Activated naive CD4-positive, alpha-beta T cell treated with anti-CD3 and anti-CD28 coated beads for 36 hours (primary cell): ENCODE measurements at regions not wholly inside any gene's neighbourhood (a gene's known extent, or its start where the extent isn't known, plus 50 kb on each side); places are given as distances from the start of the nearest gene placed in this dataset.
"Not testable (repeated sequence)": the region's sequence is repeated elsewhere in the genome, so short reads cannot be mapped to it uniquely, and the experiment has no call there.

Source experiments
- CTCF ChIA-PET: fragments of 350-600 bp; sonication (Branson Sonifier 250); formaldehyde crosslinking; loops from one replicate; lab custom pipeline; 2021; ENCODE audit warnings: antibody characterized with exemption; lab: Charles Lee
- DNase-seq: peaks from one replicate; pipeline ENCODE4 v3.0.0-alpha.2; 2020
- H3K27ac Mint-ChIP-seq: one replicate; pipeline ENCODE4 v1.8.0; 2021; ENCODE audit warnings: mild to moderate bottlenecking, mixed read lengths
- H3K27me3 Mint-ChIP-seq: one replicate; pipeline ENCODE4 v1.8.0; 2021; ENCODE audit warnings: low read depth, mixed read lengths
- H3K36me3 Mint-ChIP-seq: one replicate; pipeline ENCODE4 v1.8.0; 2021; ENCODE audit warnings: low read depth, mixed read lengths
- H3K4me1 Mint-ChIP-seq: one replicate; pipeline ENCODE4 v1.8.0; 2021; ENCODE audit warnings: low read depth, mixed read lengths
- H3K4me3 Mint-ChIP-seq: one replicate; pipeline ENCODE4 v1.8.0; 2021; ENCODE audit warnings: mild to moderate bottlenecking, moderate library complexity, mixed read lengths
- H3K9me3 Mint-ChIP-seq: one replicate; pipeline ENCODE4 v1.8.0; 2021; ENCODE audit warnings: mixed read lengths
- intact Hi-C: fragments of 100-400 bp; cut with micrococcal nuclease; formaldehyde crosslinking; loops from one replicate; pipeline ENCODE4 v1.15.1; 2023

- no peak for DNase-seq
- intact Hi-C loops, result no loop called here
- H3K36me3 Mint-ChIP-seq, result no peaks in the 10 kb centered on the region
- CTCF ChIA-PET, result no interaction called here
- H3K27me3 Mint-ChIP-seq, result no peaks in the 10 kb centered on the region
- no peaks in the 10 kb centered on the region for H3K4me1 Mint-ChIP-seq
- H3K4me3 Mint-ChIP-seq, result no peak overlapping the region
- no peak overlapping the region for H3K27ac Mint-ChIP-seq
- H3K9me3 Mint-ChIP-seq, result peaks cover 1% of the 10 kb centered on the region
These were observed 758.1 kb downstream of the RAPGEF2 start for GRCh38 chr4:159860945-159861344.

DNA sequence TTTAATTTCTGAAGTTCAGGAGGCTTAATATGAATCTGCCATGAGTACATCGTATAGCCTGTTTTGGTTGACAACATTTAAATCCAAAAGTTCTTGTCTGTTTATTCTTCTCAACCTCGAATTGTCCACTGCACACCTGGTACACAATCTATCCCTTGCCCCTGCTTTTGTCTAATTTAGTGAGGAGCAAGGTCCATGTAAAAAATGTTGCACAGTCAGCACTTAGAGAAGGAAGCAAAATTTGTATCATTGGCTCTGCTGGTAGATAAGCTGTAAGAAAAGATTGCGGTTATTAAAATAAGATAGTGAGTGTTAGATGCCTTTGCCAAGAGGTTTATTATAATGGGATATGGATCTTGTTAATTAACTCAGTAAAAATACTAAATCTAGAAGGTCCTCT, 761.5 kb downstream of the RAPGEF2 start:
- H3K36me3 Mint-ChIP-seq, result no peaks in the 10 kb centered on the region
- H3K4me1 Mint-ChIP-seq, result no peaks in the 10 kb centered on the region
- H3K9me3 Mint-ChIP-seq, result peaks cover 4% of the 10 kb centered on the region
- CTCF ChIA-PET, result no interaction called here
- intact Hi-C loops, result no loop called here
- no peak overlapping the region for H3K4me3 Mint-ChIP-seq
- no peak overlapping the region for H3K27ac Mint-ChIP-seq
- H3K27me3 Mint-ChIP-seq, result no peaks in the 10 kb centered on the region
- no peak for DNase-seq

- CTCF ChIA-PET, result no interaction called here
- no peaks in the 10 kb centered on the region for H3K27me3 Mint-ChIP-seq
- intact Hi-C loops, result no loop called here
These were observed 764.8 kb downstream of the RAPGEF2 start for GRCh38 chr4:159867673-159868072.

DNA sequence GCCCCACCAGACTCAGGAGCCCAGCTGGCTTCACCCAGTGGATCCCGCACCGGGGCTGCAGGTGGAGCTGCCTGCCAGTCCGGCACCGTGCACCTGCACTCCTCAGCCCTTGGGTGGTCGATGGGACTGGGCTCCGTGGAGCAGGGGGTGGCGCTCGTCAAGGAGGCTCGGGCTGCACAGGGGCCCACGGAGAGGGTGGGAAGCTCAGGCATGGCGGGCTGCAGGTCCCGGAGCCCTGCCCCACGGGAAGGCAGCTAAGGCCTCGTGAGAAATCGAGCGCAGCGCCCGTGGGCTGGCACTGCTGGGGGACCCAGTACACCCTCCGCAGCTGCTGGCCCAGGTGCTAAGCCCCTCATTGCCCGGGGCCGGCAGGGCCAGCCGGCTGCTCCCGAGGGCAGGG, 766.1 kb downstream of the RAPGEF2 start:
- H3K27ac Mint-ChIP-seq, intact Hi-C loops, DNase-seq, H3K9me3 Mint-ChIP-seq, H3K4me1 Mint-ChIP-seq, H3K36me3 Mint-ChIP-seq, CTCF ChIA-PET, H3K4me3 Mint-ChIP-seq, H3K27me3 Mint-ChIP-seq: not testable (repeated sequence)

More at GRCh38 chr4:159867673-159868072, 764.8 kb downstream of the RAPGEF2 start:
- Mint-ChIP-seq H3K36me3 (no peaks in the 10 kb centered on the region), H3K9me3 (peaks cover 5% of the 10 kb centered on the region), H3K4me1 (no peaks in the 10 kb centered on the region), H3K27ac (no peak overlapping the region), H3K4me3 (no peak overlapping the region)
- no peak for DNase-seq

DNA sequence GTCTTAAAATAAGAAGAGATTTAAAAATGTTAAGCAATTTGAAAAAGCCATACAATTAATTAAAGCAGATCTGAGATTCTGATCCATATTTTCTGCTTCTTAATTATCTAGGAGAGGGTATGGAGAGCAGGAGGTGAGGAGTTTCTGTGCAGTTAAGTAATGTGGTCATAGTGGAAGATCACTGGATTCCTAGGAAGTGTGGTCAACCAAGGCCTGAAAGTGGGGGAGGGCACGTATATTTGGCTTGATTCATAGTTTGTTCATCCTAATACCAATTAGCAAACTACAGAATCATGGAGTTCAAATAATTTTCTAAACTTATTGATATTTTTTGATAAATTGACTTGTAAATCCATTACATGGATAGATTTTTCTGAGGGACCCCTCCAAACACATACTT, 768.3 kb downstream of the RAPGEF2 start:
- H3K27me3 Mint-ChIP-seq, result no peaks in the 10 kb centered on the region
- DNase-seq, result no peak
- no peak overlapping the region for H3K27ac Mint-ChIP-seq
- CTCF ChIA-PET, result interaction anchor here (0.7 kb wide), 1 partner anchor 1430 kb away, joined by 4 read pairs; no protein-coding TSS in a partner anchor
- intact Hi-C loops, result no loop called here
- no peaks in the 10 kb centered on the region for H3K36me3 Mint-ChIP-seq
- no peak overlapping the region for H3K4me3 Mint-ChIP-seq
- H3K9me3 Mint-ChIP-seq, result peaks cover 5% of the 10 kb centered on the region
- no peaks in the 10 kb centered on the region for H3K4me1 Mint-ChIP-seq

GRCh38 chr4:159881158-159881557, 778.3 kb downstream of the RAPGEF2 start:
- Mint-ChIP-seq H3K27ac (no peak overlapping the region), H3K27me3 (no peaks in the 10 kb centered on the region), H3K4me3 (no peak overlapping the region), H3K4me1 (no peaks in the 10 kb centered on the region), H3K36me3 (no peaks in the 10 kb centered on the region), H3K9me3 (no peaks in the 10 kb centered on the region)
- CTCF ChIA-PET, result no interaction called here
- no peak for DNase-seq
- intact Hi-C loops, result no loop called here

- Mint-ChIP-seq H3K4me1 (no peaks in the 10 kb centered on the region), H3K36me3 (no peaks in the 10 kb centered on the region), H3K4me3 (no peak overlapping the region), H3K27me3 (no peaks in the 10 kb centered on the region), H3K27ac (no peak overlapping the region), H3K9me3 (no peaks in the 10 kb centered on the region)
- CTCF ChIA-PET, result no interaction called here
- intact Hi-C loops, result no loop called here
- DNase-seq, result no peak
These were observed 782.1 kb downstream of the RAPGEF2 start for GRCh38 chr4:159884989-159885388.

DNA sequence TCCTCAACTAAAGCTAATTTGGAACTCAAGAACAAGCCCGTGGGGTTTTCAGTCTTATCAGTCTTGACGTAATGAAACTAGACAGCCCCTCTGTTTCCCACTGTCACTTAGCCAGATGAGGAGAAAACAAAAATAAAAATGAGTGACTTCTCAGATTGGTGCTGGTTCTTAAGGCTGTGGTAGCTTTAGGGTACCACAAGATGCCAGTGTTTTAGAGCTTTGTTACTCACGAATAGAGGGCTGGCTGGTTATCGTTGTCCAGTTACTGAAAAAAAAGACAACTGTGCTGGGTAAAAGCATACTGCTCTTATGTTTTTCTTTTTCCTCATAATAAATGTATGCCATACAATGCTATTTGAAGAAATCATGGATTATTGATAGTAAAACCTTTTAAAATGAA, 796.7 kb downstream of the RAPGEF2 start:
- intact Hi-C loops, result no loop called here
- Mint-ChIP-seq H3K4me3 (no peak overlapping the region), H3K4me1 (no peaks in the 10 kb centered on the region), H3K9me3 (peaks cover 2% of the 10 kb centered on the region), H3K27ac (no peak overlapping the region), H3K27me3 (no peaks in the 10 kb centered on the region), H3K36me3 (no peaks in the 10 kb centered on the region)
- CTCF ChIA-PET, result no interaction called here
- DNase-seq, result no peak

GRCh38 chr4:159900562-159900961, 797.7 kb downstream of the RAPGEF2 start:
- CTCF ChIA-PET, result no interaction called here
- intact Hi-C loops, result no loop called here
- no peak overlapping the region for H3K4me3 Mint-ChIP-seq
- H3K4me1 Mint-ChIP-seq, result no peaks in the 10 kb centered on the region
- DNase-seq, result no peak
- H3K27ac Mint-ChIP-seq, result no peak overlapping the region
- no peaks in the 10 kb centered on the region for H3K36me3 Mint-ChIP-seq
- peaks cover 2% of the 10 kb centered on the region for H3K9me3 Mint-ChIP-seq
- no peaks in the 10 kb centered on the region for H3K27me3 Mint-ChIP-seq

- intact Hi-C loops, result no loop called here
- DNase-seq, result no peak
- no peaks in the 10 kb centered on the region for H3K27me3 Mint-ChIP-seq
These were observed 799.8 kb downstream of the RAPGEF2 start for GRCh38 chr4:159902648-159903047.

DNA sequence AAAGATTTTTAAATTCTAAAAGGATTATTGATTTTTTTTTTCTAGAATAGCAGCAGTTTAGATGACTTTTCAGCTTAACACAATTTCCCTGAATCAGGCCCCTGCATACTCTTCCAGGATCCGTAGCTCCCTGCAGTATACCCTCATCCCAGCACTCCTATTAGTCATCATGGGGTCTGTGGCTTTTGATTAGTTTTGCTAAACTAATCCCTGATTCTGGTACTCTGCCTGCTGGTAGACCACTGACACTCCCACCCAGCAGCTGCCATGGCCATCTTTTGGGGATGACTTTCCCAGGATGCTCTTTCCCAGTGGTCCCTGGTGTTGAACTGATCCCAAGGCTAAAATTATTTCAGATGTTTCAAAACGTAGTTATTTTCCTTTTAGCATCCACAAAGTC, 802.0 kb downstream of the RAPGEF2 start:
- Mint-ChIP-seq H3K27me3 (no peaks in the 10 kb centered on the region), H3K36me3 (no peaks in the 10 kb centered on the region), H3K4me1 (no peaks in the 10 kb centered on the region), H3K9me3 (no peaks in the 10 kb centered on the region), H3K27ac (no peak overlapping the region), H3K4me3 (no peak overlapping the region)
- no peak for DNase-seq
- CTCF ChIA-PET, result no interaction called here
- intact Hi-C loops, result no loop called here

More at GRCh38 chr4:159902648-159903047, 799.8 kb downstream of the RAPGEF2 start:
- no peaks in the 10 kb centered on the region for H3K36me3 Mint-ChIP-seq
- no peak overlapping the region for H3K27ac Mint-ChIP-seq
- CTCF ChIA-PET, result no interaction called here
- H3K4me3 Mint-ChIP-seq, result no peak overlapping the region
- no peaks in the 10 kb centered on the region for H3K4me1 Mint-ChIP-seq
- H3K9me3 Mint-ChIP-seq, result no peaks in the 10 kb centered on the region

DNA sequence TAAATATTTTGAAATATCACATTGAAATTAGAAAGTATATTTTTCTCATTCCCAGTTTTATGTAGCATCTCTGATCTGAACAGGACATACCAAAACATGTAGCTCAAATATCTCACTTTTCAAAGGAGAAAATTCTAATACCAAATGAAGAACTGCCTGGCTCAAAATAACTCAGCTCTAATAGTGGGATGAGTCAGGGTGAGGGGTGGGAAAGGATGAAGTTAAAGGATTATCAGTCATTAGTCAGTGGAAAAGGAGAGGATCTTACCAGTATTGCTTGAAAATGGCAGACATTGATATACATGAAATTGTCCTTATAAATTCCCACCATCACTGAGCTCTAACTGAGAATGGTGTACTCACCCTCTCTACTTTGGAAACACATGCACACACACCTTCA, 803.2 kb downstream of the RAPGEF2 start:
- Mint-ChIP-seq H3K9me3 (peaks cover 1% of the 10 kb centered on the region), H3K27ac (no peak overlapping the region), H3K4me1 (no peaks in the 10 kb centered on the region), H3K4me3 (no peak overlapping the region), H3K36me3 (no peaks in the 10 kb centered on the region), H3K27me3 (no peaks in the 10 kb centered on the region)
- no peak for DNase-seq
- CTCF ChIA-PET, result no interaction called here
- intact Hi-C loops, result no loop called here

GRCh38 chr4:159906517-159906916, 803.6 kb downstream of the RAPGEF2 start:
- H3K27me3 Mint-ChIP-seq, result no peaks in the 10 kb centered on the region
- H3K36me3 Mint-ChIP-seq, result no peaks in the 10 kb centered on the region
- H3K9me3 Mint-ChIP-seq, result peaks cover 1% of the 10 kb centered on the region
- intact Hi-C loops, result no loop called here
- no peak overlapping the region for H3K4me3 Mint-ChIP-seq
- no peaks in the 10 kb centered on the region for H3K4me1 Mint-ChIP-seq
- DNase-seq, result no peak
- CTCF ChIA-PET, result no interaction called here
- H3K27ac Mint-ChIP-seq, result no peak overlapping the region

GRCh38 chr4:159910721-159911120, 807.8 kb downstream of the RAPGEF2 start:
- CTCF ChIA-PET, result interaction anchor here (0.9 kb wide), 1 partner anchor 11 kb away, joined by 3 read pairs; no protein-coding TSS in a partner anchor
- peaks cover 1% of the 10 kb centered on the region for H3K9me3 Mint-ChIP-seq
- DNase-seq, result no peak
- no peaks in the 10 kb centered on the region for H3K36me3 Mint-ChIP-seq
- no peak overlapping the region for H3K27ac Mint-ChIP-seq
- no peaks in the 10 kb centered on the region for H3K27me3 Mint-ChIP-seq
- H3K4me1 Mint-ChIP-seq, result no peaks in the 10 kb centered on the region
- intact Hi-C loops, result no loop called here
- H3K4me3 Mint-ChIP-seq, result no peak overlapping the region
